Thoracic aorta (tissue), 2 donors: ENCODE measurements at regions not wholly inside any gene's neighbourhood (a gene's known extent, or its start where the extent isn't known, plus 50 kb on each side); places are given as distances from the start of the nearest gene placed in this dataset.

Experiments used
- ATAC-seq: fragments of 150-250 bp; one replicate; pipeline ENCODE4 v1.8.0; 2017; ENCODE audit warnings: low read depth; ENCODE audit not compliant: insufficient number of reproducible peaks, low FRiP score
- DNase-seq: peaks from one replicate; pipeline ENCODE4 v3.0.0-alpha.2; 2020; ENCODE audit warnings: low spot score
- H3K27ac ChIP-seq, 2 donors: fragments of 200-600 bp; sonication (generic); 1 replicate in 1 of 2; 2 replicates in 1 of 2; pipeline ENCODE4 v1.5.1; 2016; ENCODE audit warnings: mild to moderate bottlenecking in 2 of 2, moderate library complexity in 2 of 2
- H3K27me3 ChIP-seq: fragments of 200-600 bp; sonication (generic); replicated peaks from 2 replicates; pipeline ENCODE4 v1.6.0; 2016; ENCODE audit warnings: mild to moderate bottlenecking; ENCODE audit not compliant: insufficient read depth
- H3K36me3 ChIP-seq: fragments of 200-600 bp; sonication (generic); one replicate; pipeline ENCODE4 v1.5.1; 2016
- H3K4me1 ChIP-seq, 2 donors: fragments of 200-600 bp; sonication (generic); 1 replicate in 1 of 2; 2 replicates in 1 of 2; pipeline versions ENCODE4 v1.5.1 to v1.6.0; 2016; ENCODE audit warnings: low read depth in 2 of 2, mild to moderate bottlenecking in 1 of 2; ENCODE audit not compliant: control insufficient read depth in 1 of 2
- H3K4me3 ChIP-seq: fragments of 200-600 bp; sonication (generic); 2 replicates; pipeline ENCODE4 v1.5.1; 2016; ENCODE audit warnings: mild to moderate bottlenecking
- H3K9me3 ChIP-seq: fragments of 200-600 bp; sonication (generic); 2 replicates; pipeline ENCODE4 v1.5.1; 2016
- TF ChIP-seq, protein P1 (sequence below): fragments of 200-600 bp; sonication (generic); IDR thresholded peaks from one replicate; pipeline ENCODE4 v1.5.1; 2019; ENCODE audit warnings: antibody characterized with exemption

DNA sequence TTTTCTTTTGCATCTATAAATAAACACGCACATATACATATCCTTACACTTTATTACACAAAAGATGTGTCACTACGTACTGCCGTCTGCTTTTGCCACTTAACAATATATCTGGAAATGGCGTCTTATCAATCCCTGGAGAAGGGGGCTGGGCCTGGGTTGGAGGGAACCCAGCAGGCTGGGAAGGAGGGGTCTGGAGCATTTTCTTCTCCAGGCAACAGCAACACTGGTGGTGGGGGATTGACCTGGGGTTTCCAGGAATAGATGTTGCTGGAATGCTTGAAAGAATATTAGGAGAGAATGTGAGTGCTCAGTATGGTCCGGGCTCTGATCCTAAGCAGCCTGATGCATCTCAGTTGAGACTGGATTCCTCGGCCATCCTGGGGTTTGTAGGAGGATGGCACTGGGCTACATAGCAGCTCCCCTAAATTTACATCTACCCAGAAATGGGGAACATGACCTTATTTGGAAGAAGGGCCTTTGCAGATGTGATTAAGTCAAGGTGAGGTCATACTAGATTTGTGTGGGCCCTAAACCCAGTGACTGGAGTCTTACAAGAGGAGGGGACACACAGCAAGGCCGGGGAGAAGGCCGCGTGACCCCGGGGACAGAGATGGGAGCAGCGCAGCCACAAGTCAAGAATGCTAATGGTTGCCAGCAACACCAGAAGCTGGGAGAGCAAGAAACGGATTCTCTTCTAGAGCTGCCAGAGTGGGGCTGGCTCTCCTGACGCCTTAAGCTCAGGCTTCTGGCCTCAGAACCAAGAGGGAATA lies 98.6 kb downstream of the SIK1 start:
- Histone ChIP-seq H3K36me3 (no peaks in the 10 kb centered on the region), H3K27me3 (no peaks in the 10 kb centered on the region)
- TF ChIP-seq, protein P1, sequence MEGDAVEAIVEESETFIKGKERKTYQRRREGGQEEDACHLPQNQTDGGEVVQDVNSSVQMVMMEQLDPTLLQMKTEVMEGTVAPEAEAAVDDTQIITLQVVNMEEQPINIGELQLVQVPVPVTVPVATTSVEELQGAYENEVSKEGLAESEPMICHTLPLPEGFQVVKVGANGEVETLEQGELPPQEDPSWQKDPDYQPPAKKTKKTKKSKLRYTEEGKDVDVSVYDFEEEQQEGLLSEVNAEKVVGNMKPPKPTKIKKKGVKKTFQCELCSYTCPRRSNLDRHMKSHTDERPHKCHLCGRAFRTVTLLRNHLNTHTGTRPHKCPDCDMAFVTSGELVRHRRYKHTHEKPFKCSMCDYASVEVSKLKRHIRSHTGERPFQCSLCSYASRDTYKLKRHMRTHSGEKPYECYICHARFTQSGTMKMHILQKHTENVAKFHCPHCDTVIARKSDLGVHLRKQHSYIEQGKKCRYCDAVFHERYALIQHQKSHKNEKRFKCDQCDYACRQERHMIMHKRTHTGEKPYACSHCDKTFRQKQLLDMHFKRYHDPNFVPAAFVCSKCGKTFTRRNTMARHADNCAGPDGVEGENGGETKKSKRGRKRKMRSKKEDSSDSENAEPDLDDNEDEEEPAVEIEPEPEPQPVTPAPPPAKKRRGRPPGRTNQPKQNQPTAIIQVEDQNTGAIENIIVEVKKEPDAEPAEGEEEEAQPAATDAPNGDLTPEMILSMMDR = no peak

DNA sequence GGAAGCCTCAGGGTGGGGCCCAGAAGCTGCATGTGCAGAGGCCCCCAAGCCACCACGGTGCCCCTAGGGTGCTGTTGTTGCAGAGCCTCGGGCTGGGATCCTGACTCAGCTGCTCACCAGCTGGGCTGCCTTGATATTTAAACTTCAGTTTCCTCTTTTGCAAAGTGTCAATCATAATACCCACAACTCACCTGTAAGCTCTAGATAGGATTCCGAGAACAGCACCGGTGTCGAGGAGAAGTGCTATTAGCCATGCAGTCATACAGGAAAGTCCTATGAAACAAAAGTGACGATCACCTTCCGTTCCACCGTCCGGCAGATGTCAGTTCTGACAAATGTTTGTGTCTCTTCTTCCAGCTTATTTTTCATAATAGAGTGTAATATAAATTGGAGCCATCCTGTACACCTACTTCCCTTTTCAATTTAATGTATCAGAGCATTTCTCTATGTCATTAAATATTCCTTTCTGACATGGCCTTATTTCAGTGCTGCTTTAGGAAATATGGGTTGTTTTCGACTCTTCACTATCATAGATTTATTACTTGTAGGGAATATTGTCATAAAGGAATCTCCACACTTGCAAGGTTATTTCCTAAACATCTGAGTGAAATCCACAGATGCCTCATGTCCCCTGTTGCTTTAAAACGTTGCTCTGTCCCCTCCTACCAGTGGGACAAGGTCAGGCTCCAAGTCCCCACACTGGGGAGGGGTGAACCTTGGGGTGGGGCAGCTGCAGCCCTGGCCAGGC lies 100.8 kb downstream of the SIK1 start:
- DNase-seq (no peak), ATAC-seq (no peak)
- Histone ChIP-seq H3K9me3 (no peaks in the 10 kb centered on the region), H3K27ac (no peak overlapping the region), H3K4me1 (peaks cover 0 to 8% of the 10 kb centered on the region in 2 donors), H3K36me3 (no peaks in the 10 kb centered on the region), H3K27me3 (no peaks in the 10 kb centered on the region), H3K4me3 (no peak overlapping the region)
- TF ChIP-seq, protein P1 = no peak

More for the DNA sequence above, 98.6 kb downstream of the SIK1 start:
- DNase-seq = no peak
- no peaks in the 10 kb centered on the region for H3K9me3 ChIP-seq
- no peak for ATAC-seq
- H3K4me1 ChIP-seq = peaks cover 4 to 20% of the 10 kb centered on the region in 2 donors
- no peak overlapping the region for H3K4me3 ChIP-seq
- H3K27ac ChIP-seq = no peak overlapping the region

DNA sequence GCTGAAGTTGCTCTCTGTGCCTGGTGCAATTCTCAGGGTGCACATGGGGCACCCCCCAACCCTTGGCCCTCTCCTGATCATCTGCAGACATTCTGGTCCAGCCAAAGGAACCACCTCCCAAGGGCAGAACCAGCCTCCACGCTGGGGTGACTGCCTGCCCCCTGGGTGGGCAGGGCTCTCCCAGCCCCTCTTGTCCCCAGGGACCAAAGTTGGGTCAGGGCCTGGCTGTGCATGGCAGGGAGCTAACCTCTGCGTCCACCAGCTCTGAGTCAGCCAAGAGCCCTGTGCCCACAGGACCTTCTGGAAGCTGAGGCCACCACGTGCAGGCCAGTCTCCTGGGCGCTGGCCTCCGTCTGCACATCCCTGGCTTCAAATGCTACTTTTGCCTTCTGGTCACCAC lies 101.9 kb downstream of the SIK1 start:
- Histone ChIP-seq H3K27me3 (no peaks in the 10 kb centered on the region), H3K4me3 (no peak overlapping the region), H3K4me1 (peaks cover 0 to 8% of the 10 kb centered on the region in 2 donors), H3K9me3 (no peaks in the 10 kb centered on the region), H3K27ac (no peak overlapping the region), H3K36me3 (no peaks in the 10 kb centered on the region)
- DNase-seq (no peak), ATAC-seq (no peak)
- TF ChIP-seq, protein P1 = no peak

DNA sequence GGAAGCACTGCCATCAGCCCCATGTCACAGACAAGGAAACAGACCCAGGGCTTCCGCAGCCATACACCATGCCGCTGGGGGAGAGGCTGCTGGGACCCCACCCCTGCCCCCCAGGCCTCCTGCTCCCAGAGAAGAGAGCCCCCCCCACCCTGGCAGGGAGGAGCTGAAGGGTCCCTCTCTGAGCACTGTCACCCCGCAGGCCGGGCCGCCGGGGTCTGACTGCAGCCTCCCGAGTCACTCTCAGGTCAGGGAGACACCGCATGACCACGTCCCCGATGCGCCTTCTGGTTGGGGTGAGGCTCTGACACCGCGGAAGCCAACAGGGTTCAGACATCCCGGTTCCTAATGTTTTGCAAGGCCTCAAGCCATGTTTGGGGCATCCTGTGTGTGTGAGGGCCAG lies 102.3 kb downstream of the SIK1 start:
- no peaks in the 10 kb centered on the region for H3K36me3 ChIP-seq
- TF ChIP-seq, protein P1 = no peak
- no peaks in the 10 kb centered on the region for H3K27me3 ChIP-seq
- DNase-seq (no peak), ATAC-seq (no peak)
- peaks cover 0 to 8% of the 10 kb centered on the region in 2 donors for H3K4me1 ChIP-seq
- H3K4me3 ChIP-seq = no peak overlapping the region
- no peak overlapping the region for H3K27ac ChIP-seq
- H3K9me3 ChIP-seq = no peaks in the 10 kb centered on the region

DNA sequence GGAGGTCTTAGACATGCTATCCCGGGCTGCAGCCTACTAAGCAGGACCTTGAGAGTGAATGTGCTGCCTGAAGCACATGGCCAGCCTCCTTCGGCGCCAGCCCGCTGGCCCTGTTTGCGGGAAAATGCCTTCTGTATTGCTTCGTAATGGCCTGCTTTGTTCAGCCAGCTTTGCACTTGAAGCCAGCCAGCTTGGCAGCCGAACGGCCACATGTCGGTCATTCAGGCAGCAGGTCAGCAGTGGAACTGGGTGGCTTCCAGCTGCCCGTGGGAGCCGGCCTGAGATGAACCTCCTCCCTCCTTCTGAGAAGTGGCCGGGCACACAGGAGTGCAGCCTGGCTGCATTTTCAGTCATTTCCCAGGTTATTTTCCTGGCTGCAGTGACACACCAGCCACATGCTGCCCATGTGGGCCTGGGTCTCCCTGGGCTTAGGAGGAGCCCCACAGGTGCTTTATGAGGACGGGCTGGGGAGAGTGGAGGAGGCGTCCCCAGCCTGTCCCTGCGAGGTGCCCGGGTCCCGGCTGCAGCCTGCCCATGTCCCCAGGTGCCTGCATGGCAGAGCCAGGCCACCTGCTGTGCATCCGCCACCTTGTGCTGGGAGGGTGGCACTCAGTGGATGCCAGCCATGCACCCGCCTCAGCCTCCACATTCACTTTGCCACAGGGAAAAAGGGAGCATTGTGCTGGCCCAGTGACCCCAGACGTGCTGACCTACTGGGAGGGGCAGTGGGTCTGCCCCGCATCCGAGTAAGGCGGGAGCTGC lies 103.5 kb downstream of the SIK1 start:
- Histone ChIP-seq H3K27ac (no peak overlapping the region), H3K27me3 (no peaks in the 10 kb centered on the region), H3K36me3 (no peaks in the 10 kb centered on the region), H3K4me1 (peaks cover 0 to 8% of the 10 kb centered on the region in 2 donors), H3K4me3 (no peak overlapping the region), H3K9me3 (no peaks in the 10 kb centered on the region)
- TF ChIP-seq, protein P1 = no peak
- ATAC-seq (no peak), DNase-seq (no peak)
